H1 (cell line): ENCODE measurements at regions not wholly inside any gene's neighbourhood (a gene's known extent, or its start where the extent isn't known, plus 50 kb on each side); places are given as distances from the start of the nearest gene placed in this dataset.

ENCODE experiments used
- EGR1 ChIP-seq: IDR thresholded peaks from 2 replicates; pipeline ENCODE4 v1.6.1; 2011; ENCODE audit warnings: low read depth, low read length, borderline replicate concordance
- EZH2 ChIP-seq: fragments of 200-600 bp; sonication (generic); IDR thresholded peaks from 2 replicates; pipeline ENCODE4 v1.7.1; 2012; ENCODE audit warnings: low read depth, mild to moderate bottlenecking, moderate library complexity, low read length, inconsistent platforms; ENCODE audit not compliant: severe bottlenecking
- HDAC6 ChIP-seq: IDR thresholded peaks from one replicate; pipeline ENCODE4 v1.7.1; 2012; ENCODE audit warnings: low read depth, mild to moderate bottlenecking, inconsistent platforms, low read length, moderate library complexity
- JUN ChIP-seq: IDR thresholded peaks from 2 replicates; pipeline ENCODE4 v1.6.1; 2011; ENCODE audit warnings: low read depth, mild to moderate bottlenecking, improper control_type of control experiment, low read length
- POLR2A ChIP-seq, 2 experiments: IDR thresholded peaks; 1 replicate in 1 of 2; 2 replicates in 1 of 2; pipeline ENCODE4 v1.6.1; 2011; ENCODE audit warnings: low read depth in 2 of 2, low read length in 2 of 2, mild to moderate bottlenecking in 2 of 2; ENCODE audit errors: control extremely low read depth in 1 of 2
- RAD21 ChIP-seq, 2 experiments: IDR thresholded peaks in 1 of 2; conservative IDR thresholded peaks in 1 of 2; 2 replicates each; pipeline ENCODE4 v1.6.1; 2011; ENCODE audit warnings: low read depth in 2 of 2, low read length in 2 of 2, improper control_type of control experiment in 1 of 2, inconsistent platforms in 1 of 2, mild to moderate bottlenecking in 1 of 2, moderate library complexity in 1 of 2
- RFX5 ChIP-seq: IDR thresholded peaks from 2 replicates; pipeline ENCODE4 v1.6.1; 2011; ENCODE audit warnings: low read depth, low read length, improper control_type of control experiment, borderline replicate concordance
- SP2 ChIP-seq: IDR thresholded peaks from 2 replicates; pipeline ENCODE4 v1.6.1; 2012; ENCODE audit warnings: mild to moderate bottlenecking, low read length, inconsistent platforms
- TF ChIP-seq, protein P1 (sequence below), 3 experiments: IDR thresholded peaks; 1 replicate in 2 of 3; 2 replicates in 1 of 3; pipeline versions ENCODE4 v1.5.1 to v1.6.1; 2011; ENCODE audit warnings: low read length in 3 of 3, mild to moderate bottlenecking in 3 of 3, inconsistent platforms in 2 of 3, low read depth in 1 of 3, moderate library complexity in 1 of 3; ENCODE audit not compliant: insufficient read depth in 1 of 3; ENCODE audit errors: control extremely low read depth in 1 of 3
- TF ChIP-seq, protein P2 (sequence below): IDR thresholded peaks from 2 replicates; pipeline ENCODE4 v1.6.1; 2011; ENCODE audit warnings: low read length, improper control_type of control experiment

DNA sequence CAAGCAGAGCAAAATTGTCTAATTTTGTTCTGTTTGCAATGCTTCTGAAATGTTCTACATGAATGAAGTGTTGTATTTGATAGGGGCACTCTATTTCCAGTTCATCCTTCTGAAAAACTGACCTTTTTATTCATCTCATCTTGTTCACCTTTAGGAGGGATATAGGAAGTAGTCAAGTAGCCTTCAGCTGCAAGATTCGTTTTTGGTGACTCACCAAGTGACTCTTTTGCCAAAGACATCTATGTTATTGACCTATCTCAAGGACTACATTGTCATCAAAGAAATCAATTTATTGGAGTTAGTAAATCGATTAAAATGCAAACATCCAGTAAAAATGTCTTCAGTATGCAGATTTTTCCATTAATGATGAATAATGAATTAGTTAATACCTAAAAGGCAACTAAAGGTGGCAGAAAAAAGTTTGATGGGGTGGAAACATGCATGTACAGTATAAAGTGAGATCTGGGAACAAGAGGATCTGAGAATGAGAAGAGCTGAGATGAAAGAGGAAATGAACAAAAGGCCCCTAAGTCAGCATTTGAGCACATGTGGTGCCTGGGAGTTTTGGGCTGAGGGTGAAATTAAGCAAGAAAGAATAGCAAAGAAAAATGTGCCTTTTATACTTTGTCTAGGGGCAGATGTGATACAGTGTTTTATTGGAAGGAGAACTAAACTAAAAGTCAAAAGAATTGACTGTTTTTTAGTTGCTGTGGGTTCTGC is 255.1 kb upstream of the LINC00305 start:
- TF ChIP-seq POLR2A (IDR thresholded peaks at IDR 0.05; ENCODE audit: control extremely low read depth in 1 of 2, low read depth in 2 of 2, low read length in 2 of 2) (no peak), EZH2 (no peak), HDAC6 (no peak), JUN (no peak), RFX5 (no peak), EGR1 (no peak), RAD21 (IDR thresholded peaks at IDR 0.05 in 1 of 2, conservative IDR thresholded peaks at IDR 0.05 in 1 of 2; ENCODE audit: low read depth in 2 of 2, low read length in 2 of 2) (no peak), SP2 (no peak)
- TF ChIP-seq, protein P1, sequence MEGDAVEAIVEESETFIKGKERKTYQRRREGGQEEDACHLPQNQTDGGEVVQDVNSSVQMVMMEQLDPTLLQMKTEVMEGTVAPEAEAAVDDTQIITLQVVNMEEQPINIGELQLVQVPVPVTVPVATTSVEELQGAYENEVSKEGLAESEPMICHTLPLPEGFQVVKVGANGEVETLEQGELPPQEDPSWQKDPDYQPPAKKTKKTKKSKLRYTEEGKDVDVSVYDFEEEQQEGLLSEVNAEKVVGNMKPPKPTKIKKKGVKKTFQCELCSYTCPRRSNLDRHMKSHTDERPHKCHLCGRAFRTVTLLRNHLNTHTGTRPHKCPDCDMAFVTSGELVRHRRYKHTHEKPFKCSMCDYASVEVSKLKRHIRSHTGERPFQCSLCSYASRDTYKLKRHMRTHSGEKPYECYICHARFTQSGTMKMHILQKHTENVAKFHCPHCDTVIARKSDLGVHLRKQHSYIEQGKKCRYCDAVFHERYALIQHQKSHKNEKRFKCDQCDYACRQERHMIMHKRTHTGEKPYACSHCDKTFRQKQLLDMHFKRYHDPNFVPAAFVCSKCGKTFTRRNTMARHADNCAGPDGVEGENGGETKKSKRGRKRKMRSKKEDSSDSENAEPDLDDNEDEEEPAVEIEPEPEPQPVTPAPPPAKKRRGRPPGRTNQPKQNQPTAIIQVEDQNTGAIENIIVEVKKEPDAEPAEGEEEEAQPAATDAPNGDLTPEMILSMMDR (IDR thresholded peaks at IDR 0.05; ENCODE audit: control extremely low read depth in 1 of 3, insufficient read depth in 1 of 3, low read depth in 1 of 3, low read length in 3 of 3): no peak
- TF ChIP-seq, protein P2, sequence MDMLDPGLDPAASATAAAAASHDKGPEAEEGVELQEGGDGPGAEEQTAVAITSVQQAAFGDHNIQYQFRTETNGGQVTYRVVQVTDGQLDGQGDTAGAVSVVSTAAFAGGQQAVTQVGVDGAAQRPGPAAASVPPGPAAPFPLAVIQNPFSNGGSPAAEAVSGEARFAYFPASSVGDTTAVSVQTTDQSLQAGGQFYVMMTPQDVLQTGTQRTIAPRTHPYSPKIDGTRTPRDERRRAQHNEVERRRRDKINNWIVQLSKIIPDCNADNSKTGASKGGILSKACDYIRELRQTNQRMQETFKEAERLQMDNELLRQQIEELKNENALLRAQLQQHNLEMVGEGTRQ: no peak
